GM10248 (cell line): ENCODE measurements at regions not wholly inside any gene's neighbourhood (a gene's known extent, or its start where the extent isn't known, plus 50 kb on each side); places are given as distances from the start of the nearest gene placed in this dataset.

ENCODE experiments used
- CTCF ChIA-PET: fragments of 300-600 bp; sonication (Branson Sonifier 250); formaldehyde crosslinking; extraction: SDS; loops from one replicate; lab custom pipeline; 2021; ENCODE audit warnings: antibody characterized with exemption; lab: Yijun Ruan, JAX
- POLR2A ChIA-PET: fragments of 350-650 bp; sonication (Branson Sonifier 250); formaldehyde crosslinking; extraction: SDS; loops from one replicate; lab custom pipeline; 2020; ENCODE audit warnings: antibody characterized with exemption; lab: Yijun Ruan, JAX
- DNase-seq: peaks from one replicate; pipeline ENCODE4 v3.0.0; 2012; ENCODE audit errors: extremely low spot score
- TF ChIP-seq, protein P1 (sequence below): IDR thresholded peaks from 2 replicates; pipeline ENCODE4 v1.5.1; 2012; ENCODE audit warnings: mild to moderate bottlenecking, low read depth; ENCODE audit errors: extremely low read depth, missing control alignments, control extremely low read depth

- POLR2A ChIA-PET: no interaction called here
- DNase-seq: no peak
- CTCF ChIA-PET: no interaction called here
- TF ChIP-seq, protein P1, sequence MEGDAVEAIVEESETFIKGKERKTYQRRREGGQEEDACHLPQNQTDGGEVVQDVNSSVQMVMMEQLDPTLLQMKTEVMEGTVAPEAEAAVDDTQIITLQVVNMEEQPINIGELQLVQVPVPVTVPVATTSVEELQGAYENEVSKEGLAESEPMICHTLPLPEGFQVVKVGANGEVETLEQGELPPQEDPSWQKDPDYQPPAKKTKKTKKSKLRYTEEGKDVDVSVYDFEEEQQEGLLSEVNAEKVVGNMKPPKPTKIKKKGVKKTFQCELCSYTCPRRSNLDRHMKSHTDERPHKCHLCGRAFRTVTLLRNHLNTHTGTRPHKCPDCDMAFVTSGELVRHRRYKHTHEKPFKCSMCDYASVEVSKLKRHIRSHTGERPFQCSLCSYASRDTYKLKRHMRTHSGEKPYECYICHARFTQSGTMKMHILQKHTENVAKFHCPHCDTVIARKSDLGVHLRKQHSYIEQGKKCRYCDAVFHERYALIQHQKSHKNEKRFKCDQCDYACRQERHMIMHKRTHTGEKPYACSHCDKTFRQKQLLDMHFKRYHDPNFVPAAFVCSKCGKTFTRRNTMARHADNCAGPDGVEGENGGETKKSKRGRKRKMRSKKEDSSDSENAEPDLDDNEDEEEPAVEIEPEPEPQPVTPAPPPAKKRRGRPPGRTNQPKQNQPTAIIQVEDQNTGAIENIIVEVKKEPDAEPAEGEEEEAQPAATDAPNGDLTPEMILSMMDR: no peak
Measured at GRCh38 chr4:187444061-187444460, 551.5 kb upstream of the ZFP42 start.

GRCh38 chr4:187449702-187450101 is 545.9 kb upstream of the ZFP42 start:
- ChIA-PET CTCF (no interaction called here), POLR2A (no interaction called here)
- TF ChIP-seq, protein P1: no peak
- no peak for DNase-seq

GRCh38 chr4:187451776-187452175 is 543.8 kb upstream of the ZFP42 start:
- TF ChIP-seq, protein P1: no peak
- CTCF ChIA-PET: interaction anchor here (0.9 kb wide), 1 partner anchor 9 kb away, joined by 4 read pairs; no protein-coding TSS in a partner anchor
- DNase-seq: no peak
- POLR2A ChIA-PET: no interaction called here

- POLR2A ChIA-PET: no interaction called here
- no peak for DNase-seq
- CTCF ChIA-PET: no interaction called here
- TF ChIP-seq, protein P1: no peak
Measured at GRCh38 chr4:187460016-187460415, 535.6 kb upstream of the ZFP42 start.

- TF ChIP-seq, protein P1: no peak
- no peak for DNase-seq
- POLR2A ChIA-PET: no interaction called here
- CTCF ChIA-PET: interaction anchor here (1.2 to 1.4 kb wide), 2 partner anchors 14 to 39 kb away, joined by 3 to 4 read pairs; no protein-coding TSS in a partner anchor
Measured at GRCh38 chr4:187464573-187464972, 531.0 kb upstream of the ZFP42 start.

DNA sequence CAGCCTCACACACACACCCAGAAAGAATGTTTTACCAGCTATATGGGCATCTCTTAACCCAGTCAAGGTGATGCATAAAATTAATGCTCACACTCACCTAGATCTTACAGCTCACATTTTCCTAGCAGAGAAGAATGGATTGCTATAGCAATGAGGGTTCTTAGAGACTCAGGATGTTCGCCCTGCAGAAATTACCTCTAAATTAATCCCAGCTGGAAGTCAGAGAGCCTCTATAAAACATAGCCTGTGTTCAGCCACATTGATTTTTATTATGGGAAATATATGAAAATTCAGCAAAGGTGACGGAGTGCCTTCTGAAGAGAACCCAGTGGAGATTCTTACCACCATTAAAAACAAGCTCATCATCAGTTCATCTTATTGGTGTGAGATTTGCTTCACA is 528.3 kb upstream of the ZFP42 start:
- DNase-seq: no peak
- POLR2A ChIA-PET: no interaction called here
- CTCF ChIA-PET: no interaction called here
- TF ChIP-seq, protein P1: no peak
